SU-DHL-6 (cell line): ENCODE measurements at regions not wholly inside any gene's neighbourhood (a gene's known extent, or its start where the extent isn't known, plus 50 kb on each side); places are given as distances from the start of the nearest gene placed in this dataset.

ENCODE experiments used
- H2AFZ ChIP-seq: fragments of 200-600 bp; sonication (generic); 2 replicates; pipeline ENCODE4 v1.6.1; 2014; ENCODE audit warnings: low read depth, mild to moderate bottlenecking, moderate library complexity, mixed read lengths, antibody characterized with exemption, low read length; ENCODE audit not compliant: severe bottlenecking
- H3F3A ChIP-seq: fragments of 200-600 bp; shearing (Covaris generic); 2 replicates; pipeline ENCODE4 v1.6.0; 2016; ENCODE audit warnings: antibody characterized with exemption, mild to moderate bottlenecking; ENCODE audit not compliant: insufficient read depth
- H3K27ac ChIP-seq: fragments of 200-600 bp; sonication (generic); 2 replicates; pipeline ENCODE4 v1.5.1; 2016; ENCODE audit warnings: low read depth, mild to moderate bottlenecking, low read length, moderate library complexity, mixed read lengths
- H3K27me3 ChIP-seq: fragments of 200-600 bp; sonication (generic), shearing (Covaris generic); 2 replicates; pipeline ENCODE4 v1.6.0; 2014; ENCODE audit warnings: mild to moderate bottlenecking, low read length
- H3K36me3 ChIP-seq: fragments of 200-600 bp; sonication (generic); 2 replicates; pipeline ENCODE4 v1.6.1; 2014; ENCODE audit warnings: mild to moderate bottlenecking, low read length, mixed read lengths
- H3K4me2 ChIP-seq: fragments of 300-600, 200-600 bp; shearing (Covaris generic), sonication (generic); 2 replicates; pipeline ENCODE4 v1.6.0; 2014; ENCODE audit warnings: low read length, low read depth, mild to moderate bottlenecking; ENCODE audit not compliant: poor library complexity, severe bottlenecking
- H3K4me3 ChIP-seq: fragments of 200-600 bp; sonication (generic); 2 replicates; pipeline ENCODE4 v1.5.1; 2014; ENCODE audit warnings: antibody characterized with exemption, low read length, mild to moderate bottlenecking, mixed read lengths; ENCODE audit not compliant: insufficient read depth, poor library complexity, severe bottlenecking
- H3K79me2 ChIP-seq: fragments of 200-600 bp; sonication (generic); 2 replicates; pipeline ENCODE4 v1.6.1; 2014; ENCODE audit warnings: mild to moderate bottlenecking, low read length, moderate library complexity; ENCODE audit not compliant: insufficient read depth
- H3K9ac ChIP-seq: fragments of 200-600 bp; sonication (generic); 2 replicates; pipeline ENCODE4 v1.7.0; 2014; ENCODE audit warnings: mild to moderate bottlenecking, low read length
- H3K9me2 ChIP-seq: fragments of 200-600 bp; sonication (generic); replicated peaks from 2 replicates; pipeline ENCODE4 v1.6.1; 2014; ENCODE audit warnings: low read length; ENCODE audit not compliant: insufficient read depth
- H3K9me3 ChIP-seq: fragments of 200-600 bp; sonication (generic); 2 replicates; pipeline ENCODE4 v1.6.1; 2014; ENCODE audit warnings: low read length, mixed read lengths; ENCODE audit not compliant: insufficient read depth
- H4K20me1 ChIP-seq: fragments of 200-600 bp; sonication (generic); 2 replicates; pipeline ENCODE4 v1.6.1; 2014; ENCODE audit warnings: low read depth, mild to moderate bottlenecking, antibody characterized with exemption, low read length, moderate library complexity, mixed read lengths
- CTCF ChIP-seq: fragments of 200-600 bp; sonication (generic); IDR thresholded peaks from one replicate; pipeline ENCODE4 v1.5.1; 2017; ENCODE audit warnings: antibody characterized with exemption, mild to moderate bottlenecking, low read length, moderate library complexity; ENCODE audit not compliant: insufficient read depth, poor library complexity, severe bottlenecking
- EZH2phosphoT487 ChIP-seq: fragments of 200-600 bp; sonication (generic), shearing (Covaris generic); conservative IDR thresholded peaks from 2 replicates; pipeline ENCODE4 v1.6.1; 2018; ENCODE audit warnings: mild to moderate bottlenecking, antibody characterized with exemption, low read length, moderate library complexity, mixed read lengths

GRCh38 chr12:73221398-73221797 lies 949.2 kb downstream of the TRHDE start:
- no peak overlapping the region for H3K27ac ChIP-seq
- H3F3A ChIP-seq, result no peaks in the 10 kb centered on the region

GRCh38 chr12:73221836-73222235 lies 949.7 kb downstream of the TRHDE start:
- TF ChIP-seq EZH2phosphoT487 (no peak), CTCF (no peak)
- no peaks in the 10 kb centered on the region for H3K36me3 ChIP-seq
- H3K9me3 ChIP-seq, result no peaks in the 10 kb centered on the region
- no peaks in the 10 kb centered on the region for H3K27me3 ChIP-seq
- no peak overlapping the region for H3K4me2 ChIP-seq
- H4K20me1 ChIP-seq, result no peaks in the 10 kb centered on the region
- no peaks in the 10 kb centered on the region for H3K9me2 ChIP-seq
- no peak overlapping the region for H3K27ac ChIP-seq
- H3K9ac ChIP-seq, result no peak overlapping the region
- H2AFZ ChIP-seq, result no peak overlapping the region
- H3F3A ChIP-seq, result no peaks in the 10 kb centered on the region
- no peaks in the 10 kb centered on the region for H3K79me2 ChIP-seq
- no peak overlapping the region for H3K4me3 ChIP-seq

More at GRCh38 chr12:73221398-73221797, 949.2 kb downstream of the TRHDE start:
- Histone ChIP-seq H3K36me3 (no peaks in the 10 kb centered on the region), H3K9me3 (no peaks in the 10 kb centered on the region), H3K4me3 (no peak overlapping the region), H3K9me2 (no peaks in the 10 kb centered on the region), H2AFZ (no peak overlapping the region), H4K20me1 (no peaks in the 10 kb centered on the region), H3K4me2 (no peak overlapping the region), H3K9ac (no peak overlapping the region), H3K27me3 (no peaks in the 10 kb centered on the region), H3K79me2 (no peaks in the 10 kb centered on the region)
- no peak for TF ChIP-seq CTCF
- no peak for TF ChIP-seq EZH2phosphoT487

- no peak for TF ChIP-seq CTCF
- no peak for TF ChIP-seq EZH2phosphoT487
Observed at GRCh38 chr12:73225371-73225937, 953.3 kb downstream of the TRHDE start.

More at GRCh38 chr12:73225371-73225937, 953.3 kb downstream of the TRHDE start:
- no peaks in the 10 kb centered on the region for H3K9me2 ChIP-seq
- H3F3A ChIP-seq, result no peaks in the 10 kb centered on the region
- H3K36me3 ChIP-seq, result no peaks in the 10 kb centered on the region
- H3K27ac ChIP-seq, result no peak overlapping the region
- H4K20me1 ChIP-seq, result no peaks in the 10 kb centered on the region
- H3K9ac ChIP-seq, result no peak overlapping the region
- no peaks in the 10 kb centered on the region for H3K79me2 ChIP-seq
- no peaks in the 10 kb centered on the region for H3K9me3 ChIP-seq
- no peak overlapping the region for H3K4me2 ChIP-seq
- H3K27me3 ChIP-seq, result no peaks in the 10 kb centered on the region
- H3K4me3 ChIP-seq, result no peak overlapping the region
- no peak overlapping the region for H2AFZ ChIP-seq
